ENCODE measurements at regions not wholly inside any gene's neighbourhood (a gene's known extent, or its start where the extent isn't known, plus 50 kb on each side); places are given as distances from the start of the nearest gene placed in this dataset.

- TF ChIP-seq GATA3 (IDR thresholded peaks at IDR 0.05; ENCODE audit: low read depth, low read length) (no peak), GATA2 (IDR thresholded peaks at IDR 0.05; ENCODE audit: low read depth, low read length) (no peak)
Observed at GRCh38 chr3:5650303-5650702, 462.8 kb downstream of the EDEM1 start.
